Nephron (organoid): ENCODE measurements at regions not wholly inside any gene's neighbourhood (a gene's known extent, or its start where the extent isn't known, plus 50 kb on each side); places are given as distances from the start of the nearest gene placed in this dataset.

Experiments
- H3K27ac Mint-ChIP-seq, 3 experiments: 2 replicates each; pipeline ENCODE4 v1.8.0; 2020; ENCODE audit warnings: mixed read lengths in 3 of 3, mild to moderate bottlenecking in 2 of 3, moderate library complexity in 1 of 3
- H3K27me3 Mint-ChIP-seq: 2 replicates; pipeline ENCODE4 v1.8.0; 2021; ENCODE audit warnings: low read depth, mild to moderate bottlenecking, moderate library complexity, mixed read lengths
- H3K36me3 Mint-ChIP-seq: 2 replicates; pipeline ENCODE4 v1.8.0; 2020; ENCODE audit warnings: low read depth, mixed read lengths
- H3K4me1 Mint-ChIP-seq: 2 replicates; pipeline ENCODE4 v1.8.0; 2020; ENCODE audit warnings: mixed read lengths
- H3K4me3 Mint-ChIP-seq, 3 experiments: 2 replicates each; pipeline ENCODE4 v1.8.0; 2020; ENCODE audit warnings: mild to moderate bottlenecking in 3 of 3, mixed read lengths in 3 of 3, moderate library complexity in 2 of 3
- H3K9me3 Mint-ChIP-seq: 2 replicates; pipeline ENCODE4 v1.8.0; 2020; ENCODE audit warnings: mixed read lengths
- CTCF ChIP-seq, 3 experiments: fragments of 200-600 bp; sonication (generic); IDR thresholded peaks; one replicate each; pipeline ENCODE4 v1.5.0; 2021; ENCODE audit warnings: antibody characterized with exemption in 3 of 3; ENCODE audit not compliant: unreplicated experiment in 3 of 3

- TF ChIP-seq CTCF (IDR thresholded peaks at IDR 0.05; ENCODE audit: unreplicated experiment in 3 of 3): no peak
- H3K27me3 Mint-ChIP-seq: peaks cover 17% of the 10 kb centered on the region
- no peak overlapping the region for H3K27ac Mint-ChIP-seq
- H3K4me1 Mint-ChIP-seq: peaks cover 10% of the 10 kb centered on the region
- no peak overlapping the region for H3K4me3 Mint-ChIP-seq
- no peaks in the 10 kb centered on the region for H3K36me3 Mint-ChIP-seq
- H3K9me3 Mint-ChIP-seq: no peaks in the 10 kb centered on the region
Observed at GRCh38 chr2:15826273-15826717, 114.1 kb upstream of the MYCN start.

- peaks cover 17% of the 10 kb centered on the region for H3K27me3 Mint-ChIP-seq
- H3K4me3 Mint-ChIP-seq: no peak overlapping the region
- no peak for TF ChIP-seq CTCF (IDR thresholded peaks at IDR 0.05; ENCODE audit: unreplicated experiment in 3 of 3)
- no peak overlapping the region for H3K27ac Mint-ChIP-seq
- no peaks in the 10 kb centered on the region for H3K9me3 Mint-ChIP-seq
- H3K36me3 Mint-ChIP-seq: no peaks in the 10 kb centered on the region
- peaks cover 10% of the 10 kb centered on the region for H3K4me1 Mint-ChIP-seq
Observed at GRCh38 chr2:15827001-15827400, 113.3 kb upstream of the MYCN start.

GRCh38 chr2:15828576-15828975 is 111.8 kb upstream of the MYCN start:
- peaks cover 17% of the 10 kb centered on the region for H3K27me3 Mint-ChIP-seq
- no peak overlapping the region for H3K4me3 Mint-ChIP-seq
- H3K4me1 Mint-ChIP-seq: peaks cover 10% of the 10 kb centered on the region
- no peak for TF ChIP-seq CTCF (IDR thresholded peaks at IDR 0.05; ENCODE audit: unreplicated experiment in 3 of 3)
- no peaks in the 10 kb centered on the region for H3K36me3 Mint-ChIP-seq
- no peak overlapping the region for H3K27ac Mint-ChIP-seq
- H3K9me3 Mint-ChIP-seq: no peaks in the 10 kb centered on the region

- peaks cover under 1% of the 10 kb centered on the region for H3K9me3 Mint-ChIP-seq
- peaks cover 10% of the 10 kb centered on the region for H3K27me3 Mint-ChIP-seq
- H3K27ac Mint-ChIP-seq: no peak overlapping the region
- H3K4me3 Mint-ChIP-seq: no peak overlapping the region
- H3K36me3 Mint-ChIP-seq: no peaks in the 10 kb centered on the region
- H3K4me1 Mint-ChIP-seq: peaks cover 10% of the 10 kb centered on the region
- no peak for TF ChIP-seq CTCF (IDR thresholded peaks at IDR 0.05; ENCODE audit: unreplicated experiment in 3 of 3)
Observed at GRCh38 chr2:15829091-15829801, 111.1 kb upstream of the MYCN start.

- H3K4me3 Mint-ChIP-seq: no peak overlapping the region
- peaks cover 3% of the 10 kb centered on the region for H3K9me3 Mint-ChIP-seq
- TF ChIP-seq CTCF (IDR thresholded peaks at IDR 0.05; ENCODE audit: unreplicated experiment in 3 of 3): no peak
- peaks cover 7% of the 10 kb centered on the region for H3K27me3 Mint-ChIP-seq
- no peaks in the 10 kb centered on the region for H3K36me3 Mint-ChIP-seq
- H3K4me1 Mint-ChIP-seq: peaks cover 10% of the 10 kb centered on the region
- no peak overlapping the region for H3K27ac Mint-ChIP-seq
Observed at GRCh38 chr2:15829985-15830384, 110.4 kb upstream of the MYCN start.

GRCh38 chr2:15830937-15831549 is 109.3 kb upstream of the MYCN start:
- H3K4me1 Mint-ChIP-seq: no peaks in the 10 kb centered on the region
- H3K4me3 Mint-ChIP-seq: no peak overlapping the region
- no peak overlapping the region for H3K27ac Mint-ChIP-seq
- H3K36me3 Mint-ChIP-seq: no peaks in the 10 kb centered on the region
- H3K27me3 Mint-ChIP-seq: no peaks in the 10 kb centered on the region
- peaks cover 9% of the 10 kb centered on the region for H3K9me3 Mint-ChIP-seq
- TF ChIP-seq CTCF (IDR thresholded peaks at IDR 0.05; ENCODE audit: unreplicated experiment in 3 of 3): no peak
